ENCODE measurements at regions not wholly inside any gene's neighbourhood (a gene's known extent, or its start where the extent isn't known, plus 50 kb on each side); places are given as distances from the start of the nearest gene placed in this dataset.

DNA sequence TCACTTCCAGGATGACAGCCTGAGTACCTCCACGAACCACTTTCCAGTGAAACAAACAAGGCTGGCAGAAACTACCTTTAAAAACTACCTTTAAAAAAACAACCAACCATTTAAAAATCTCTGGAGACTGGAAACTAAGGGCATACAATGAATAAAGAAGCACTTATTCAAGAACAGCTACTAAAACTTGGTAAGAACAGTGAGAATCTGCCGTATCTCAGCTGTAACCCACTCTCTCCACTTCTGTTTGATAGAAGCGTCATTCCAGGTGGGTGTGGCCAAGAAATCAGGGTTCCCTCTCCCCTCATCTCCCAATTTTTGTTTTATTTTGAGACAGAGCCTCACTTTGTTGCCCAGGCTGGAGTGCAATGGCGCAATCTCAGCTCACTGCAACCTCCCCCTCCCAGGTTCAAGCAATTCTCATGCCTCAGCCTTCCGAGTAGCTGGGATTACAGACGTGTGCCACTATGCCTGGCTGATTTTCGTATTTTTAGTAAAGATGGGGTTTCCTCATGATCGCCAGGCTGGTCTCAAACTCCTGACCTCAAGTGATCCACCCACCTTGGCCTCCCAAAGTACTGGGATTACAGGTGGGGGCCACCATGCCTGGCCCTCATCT lies 158.8 kb upstream of the CHST15 start:
- TF ChIP-seq, protein P1, sequence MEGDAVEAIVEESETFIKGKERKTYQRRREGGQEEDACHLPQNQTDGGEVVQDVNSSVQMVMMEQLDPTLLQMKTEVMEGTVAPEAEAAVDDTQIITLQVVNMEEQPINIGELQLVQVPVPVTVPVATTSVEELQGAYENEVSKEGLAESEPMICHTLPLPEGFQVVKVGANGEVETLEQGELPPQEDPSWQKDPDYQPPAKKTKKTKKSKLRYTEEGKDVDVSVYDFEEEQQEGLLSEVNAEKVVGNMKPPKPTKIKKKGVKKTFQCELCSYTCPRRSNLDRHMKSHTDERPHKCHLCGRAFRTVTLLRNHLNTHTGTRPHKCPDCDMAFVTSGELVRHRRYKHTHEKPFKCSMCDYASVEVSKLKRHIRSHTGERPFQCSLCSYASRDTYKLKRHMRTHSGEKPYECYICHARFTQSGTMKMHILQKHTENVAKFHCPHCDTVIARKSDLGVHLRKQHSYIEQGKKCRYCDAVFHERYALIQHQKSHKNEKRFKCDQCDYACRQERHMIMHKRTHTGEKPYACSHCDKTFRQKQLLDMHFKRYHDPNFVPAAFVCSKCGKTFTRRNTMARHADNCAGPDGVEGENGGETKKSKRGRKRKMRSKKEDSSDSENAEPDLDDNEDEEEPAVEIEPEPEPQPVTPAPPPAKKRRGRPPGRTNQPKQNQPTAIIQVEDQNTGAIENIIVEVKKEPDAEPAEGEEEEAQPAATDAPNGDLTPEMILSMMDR (IDR thresholded peaks at IDR 0.05) = no peak
- TF ChIP-seq POLR2A (IDR thresholded peaks at IDR 0.05) = no peak

Data from sigmoid colon (tissue), 3 donors.